GM23338 (cell line): ENCODE measurements at regions not wholly inside any gene's neighbourhood (a gene's known extent, or its start where the extent isn't known, plus 50 kb on each side); places are given as distances from the start of the nearest gene placed in this dataset.
"Not testable (repeated sequence)": the region's sequence is repeated elsewhere in the genome, so short reads cannot be mapped to it uniquely, and the experiment has no call there.

ENCODE experiments used
- ATAC-seq: fragments of 200-7000 bp; cut with Tn5 transposase; 3 replicates; pipeline ENCODE4 v1.9.1; 2020
- DNase-seq: peaks from one replicate; pipeline ENCODE4 v3.0.0-alpha.2; 2015; ENCODE audit warnings: low spot score
- H2AFZ ChIP-seq: fragments of 200-600 bp; sonication (generic); 2 replicates; pipeline ENCODE4 v1.8.0; 2016; ENCODE audit warnings: antibody characterized with exemption, mild to moderate bottlenecking, moderate library complexity
- H3F3A ChIP-seq: fragments of 200-600 bp; sonication (generic); replicated peaks from 2 replicates; pipeline ENCODE4 v1.8.0; 2017; ENCODE audit warnings: antibody characterized with exemption, mixed run types, low read depth
- H3K27ac ChIP-seq: fragments of 200-600 bp; sonication (generic); 2 replicates; pipeline ENCODE4 v1.6.1; 2016; ENCODE audit warnings: low read depth
- H3K27me3 ChIP-seq: fragments of 200-600 bp; sonication (generic); 2 replicates; pipeline ENCODE4 v1.8.0; 2016; ENCODE audit warnings: mild to moderate bottlenecking, mixed run types, moderate library complexity; ENCODE audit not compliant: insufficient read depth
- H3K36me3 ChIP-seq: fragments of 200-600 bp; sonication (generic); 2 replicates; pipeline ENCODE4 v1.8.0; 2016; ENCODE audit warnings: mild to moderate bottlenecking; ENCODE audit not compliant: insufficient read depth
- H3K4me1 ChIP-seq: fragments of 200-600 bp; sonication (generic); 2 replicates; pipeline ENCODE4 v1.8.0; 2016; ENCODE audit warnings: mild to moderate bottlenecking, moderate library complexity; ENCODE audit not compliant: insufficient read depth
- H3K4me2 ChIP-seq: fragments of 200-600 bp; sonication (generic); 2 replicates; pipeline ENCODE4 v1.7.1; 2017; ENCODE audit warnings: mixed run types
- H3K4me3 ChIP-seq: fragments of 200-600 bp; sonication (generic); 2 replicates; pipeline ENCODE4 v1.6.1; 2016; ENCODE audit warnings: mixed run types
- H3K79me2 ChIP-seq: fragments of 200-600 bp; sonication (generic); replicated peaks from 2 replicates; pipeline ENCODE4 v1.8.0; 2017; ENCODE audit warnings: mild to moderate bottlenecking; ENCODE audit not compliant: insufficient read depth
- H3K9me2 ChIP-seq: fragments of 200-600 bp; sonication (generic); 2 replicates; pipeline ENCODE4 v1.8.0; 2017; ENCODE audit not compliant: insufficient read depth
- H4K20me1 ChIP-seq: fragments of 200-600 bp; sonication (generic); replicated peaks from 2 replicates; pipeline ENCODE4 v1.8.0; 2017; ENCODE audit warnings: mild to moderate bottlenecking; ENCODE audit not compliant: insufficient read depth
- H3K27ac Mint-ChIP-seq: 2 replicates; pipeline ENCODE4 v1.8.0; 2020; ENCODE audit warnings: inconsistent platforms, mild to moderate bottlenecking, moderate library complexity, mixed read lengths
- H3K27me3 Mint-ChIP-seq: 3 replicates; pipeline ENCODE4 v1.8.0; 2022; ENCODE audit warnings: low read depth, mild to moderate bottlenecking, moderate library complexity, mixed read lengths, inconsistent platforms; ENCODE audit not compliant: insufficient read depth, poor library complexity
- H3K36me3 Mint-ChIP-seq: 3 replicates; pipeline ENCODE4 v1.8.0; 2021; ENCODE audit warnings: low read depth, mild to moderate bottlenecking, inconsistent platforms, moderate library complexity, mixed read lengths
- H3K4me1 Mint-ChIP-seq: 3 replicates; pipeline ENCODE4 v1.8.0; 2020; ENCODE audit warnings: mild to moderate bottlenecking, inconsistent platforms, mixed read lengths
- H3K4me3 Mint-ChIP-seq: 3 replicates; pipeline ENCODE4 v1.8.0; 2021; ENCODE audit warnings: moderate library complexity, mild to moderate bottlenecking, inconsistent platforms, mixed read lengths
- H3K9me3 Mint-ChIP-seq: 3 replicates; pipeline ENCODE4 v1.8.0; 2020; ENCODE audit warnings: moderate library complexity, mild to moderate bottlenecking, inconsistent platforms, mixed read lengths

DNA sequence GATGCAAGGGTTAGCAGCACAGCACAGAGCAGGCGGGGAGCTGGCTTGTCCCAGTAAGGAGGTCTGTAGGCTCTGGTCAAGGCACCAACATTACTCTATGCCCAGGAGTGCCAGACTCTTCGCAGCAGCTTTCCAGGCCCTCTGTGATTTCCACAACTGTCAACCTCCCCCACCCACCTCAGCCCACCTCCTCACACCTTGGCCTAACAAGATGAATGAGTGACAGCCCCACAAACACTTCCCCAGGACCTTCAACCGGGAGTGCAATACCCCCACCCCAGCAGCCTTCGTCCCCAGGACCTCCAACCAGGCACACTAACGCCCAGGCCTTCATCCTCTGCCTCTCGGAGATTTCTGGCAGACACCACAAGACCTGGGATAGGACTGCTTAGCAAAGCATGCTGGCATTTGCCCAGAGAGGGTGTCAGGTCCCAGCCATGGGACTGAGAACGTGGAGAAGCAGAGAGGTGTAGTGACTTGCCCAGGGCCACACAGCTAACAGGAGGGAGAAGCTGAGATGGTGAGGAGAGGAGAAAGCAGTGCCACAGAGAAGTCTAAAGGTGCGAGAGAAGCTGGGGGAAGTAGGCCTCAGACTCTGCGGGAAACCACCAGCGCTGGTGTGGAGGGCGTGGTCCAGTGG, 73.4 kb downstream of the KCNJ18 start:
- H3K4me1 Mint-ChIP-seq, H3K4me3 ChIP-seq, ATAC-seq, H4K20me1 ChIP-seq, H3K27me3 Mint-ChIP-seq, H3K4me2 ChIP-seq, H3K4me3 Mint-ChIP-seq, H3K9me2 ChIP-seq, H3F3A ChIP-seq, H3K27ac ChIP-seq, H2AFZ ChIP-seq, H3K36me3 ChIP-seq, DNase-seq, H3K27me3 ChIP-seq, H3K79me2 ChIP-seq, H3K27ac Mint-ChIP-seq, H3K4me1 ChIP-seq: not testable (repeated sequence)
- H3K9me3 Mint-ChIP-seq: peaks cover 91% of the 10 kb centered on the region
- H3K36me3 Mint-ChIP-seq: peaks cover 26% of the 10 kb centered on the region

DNA sequence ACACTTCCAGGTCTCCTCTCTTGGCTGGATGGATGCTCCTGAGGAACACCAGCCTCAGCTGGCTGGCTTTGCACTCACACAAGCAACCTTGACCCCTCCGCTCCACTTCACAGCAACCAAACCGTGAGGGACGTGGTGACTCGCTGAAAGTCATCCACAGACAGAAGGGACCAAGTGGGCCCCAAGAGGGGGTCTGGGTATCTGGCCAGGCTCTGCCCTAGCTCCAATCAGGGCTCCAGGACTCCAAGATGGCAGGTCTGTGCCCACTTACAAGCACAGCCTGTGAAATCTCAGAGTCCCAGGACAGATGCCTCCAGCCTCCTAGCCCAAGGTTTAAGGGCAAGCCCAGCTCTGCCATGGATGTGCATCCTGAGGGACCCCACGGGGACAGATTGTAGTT, 74.2 kb downstream of the KCNJ18 start:
- DNase-seq, H3K27me3 ChIP-seq, ATAC-seq, H3K4me3 ChIP-seq, H3K27ac ChIP-seq, H3K36me3 ChIP-seq, H3K4me1 ChIP-seq, H3F3A ChIP-seq, H3K4me3 Mint-ChIP-seq, H3K4me2 ChIP-seq, H3K27ac Mint-ChIP-seq, H3K79me2 ChIP-seq, H3K4me1 Mint-ChIP-seq, H4K20me1 ChIP-seq, H2AFZ ChIP-seq, H3K27me3 Mint-ChIP-seq, H3K9me2 ChIP-seq: not testable (repeated sequence)
- peaks cover 86% of the 10 kb centered on the region for H3K9me3 Mint-ChIP-seq
- H3K36me3 Mint-ChIP-seq: peaks cover 26% of the 10 kb centered on the region

DNA sequence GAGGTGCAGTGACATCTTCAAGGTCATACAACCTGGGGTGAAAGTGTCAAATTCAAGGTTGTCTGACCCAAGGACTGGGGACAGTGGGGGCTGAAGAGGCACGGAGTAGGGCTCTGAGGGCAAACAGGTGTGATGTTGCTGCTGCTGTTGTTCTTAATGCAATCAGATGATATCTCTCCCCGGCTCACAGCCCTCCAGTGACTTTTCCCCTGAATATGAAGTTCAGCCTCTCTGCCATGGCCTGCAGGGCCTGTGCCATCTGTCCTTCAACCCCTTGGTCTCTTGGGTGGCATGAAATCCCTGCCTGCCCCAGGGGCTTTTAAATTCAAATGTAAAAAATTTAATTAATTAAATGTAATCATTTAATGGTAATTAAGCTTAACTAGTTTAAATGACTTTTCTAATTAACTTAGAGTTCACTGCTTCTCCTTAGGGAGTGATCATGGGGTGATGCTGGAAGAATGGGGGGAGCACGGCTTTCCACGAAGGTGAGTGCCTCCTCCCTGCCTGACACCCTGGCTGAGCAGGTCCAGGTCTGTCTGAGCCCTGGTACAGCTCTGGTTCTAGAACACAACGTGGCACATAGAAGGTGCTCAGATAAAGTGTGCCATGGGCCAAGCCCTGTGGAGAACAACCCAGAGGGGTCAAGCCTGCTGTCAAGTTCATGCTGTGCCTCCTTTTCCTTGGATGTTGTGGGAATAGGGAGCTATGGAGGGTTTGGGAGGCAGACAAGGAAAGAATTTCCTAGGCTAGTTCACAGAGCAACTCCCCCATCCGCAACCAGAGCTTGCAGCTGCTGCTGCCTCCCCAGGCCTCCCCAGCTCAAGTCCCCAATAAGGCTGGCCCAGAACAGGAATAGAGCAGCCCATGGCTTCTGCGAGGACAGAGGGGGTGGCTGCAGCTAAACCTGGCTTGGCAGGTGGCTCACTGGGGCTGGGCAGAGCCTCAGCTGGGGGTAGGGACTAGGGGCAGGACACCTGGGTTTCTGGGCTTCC, 75.1 kb downstream of the KCNJ18 start:
- DNase-seq, H3K27me3 Mint-ChIP-seq, H3K79me2 ChIP-seq, H3K27ac Mint-ChIP-seq, H3K36me3 ChIP-seq, H3K4me2 ChIP-seq, H3K4me1 Mint-ChIP-seq, H3K27me3 ChIP-seq, H3F3A ChIP-seq, H4K20me1 ChIP-seq, H3K4me3 Mint-ChIP-seq, H3K4me1 ChIP-seq, H2AFZ ChIP-seq, H3K27ac ChIP-seq, H3K4me3 ChIP-seq, H3K9me2 ChIP-seq, ATAC-seq: not testable (repeated sequence)
- H3K9me3 Mint-ChIP-seq: peaks cover 81% of the 10 kb centered on the region
- H3K36me3 Mint-ChIP-seq: peaks cover 23% of the 10 kb centered on the region

DNA sequence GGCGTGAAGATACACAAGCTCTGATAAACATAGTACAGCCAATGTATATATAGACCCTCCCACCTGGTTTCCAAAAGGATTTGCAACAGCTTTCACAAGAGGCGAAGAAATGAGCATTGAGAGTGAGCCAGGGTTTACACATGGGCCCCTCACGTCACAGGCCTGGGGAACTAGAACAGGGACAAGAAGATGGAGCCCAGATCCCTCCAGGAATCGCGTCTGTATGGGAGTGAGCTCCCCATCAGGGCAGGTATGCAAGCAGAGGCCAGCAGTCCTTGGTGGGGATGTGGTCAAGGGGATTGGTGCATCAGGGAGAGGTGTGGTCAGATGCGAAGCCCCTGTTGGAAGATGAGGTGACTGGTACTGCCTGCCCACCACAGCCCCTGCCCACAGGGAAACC, 75.9 kb downstream of the KCNJ18 start:
- not testable (repeated sequence) for H4K20me1 ChIP-seq, H3K4me2 ChIP-seq, H3K9me2 ChIP-seq, H3K4me3 Mint-ChIP-seq, H3K36me3 ChIP-seq, H2AFZ ChIP-seq, H3K27ac Mint-ChIP-seq, H3K4me1 Mint-ChIP-seq, DNase-seq, H3K27me3 ChIP-seq, H3K4me3 ChIP-seq, H3K27ac ChIP-seq, H3K79me2 ChIP-seq, H3F3A ChIP-seq, H3K4me1 ChIP-seq, ATAC-seq, H3K27me3 Mint-ChIP-seq
- Mint-ChIP-seq H3K36me3 (peaks cover 23% of the 10 kb centered on the region), H3K9me3 (peaks cover 81% of the 10 kb centered on the region)

DNA sequence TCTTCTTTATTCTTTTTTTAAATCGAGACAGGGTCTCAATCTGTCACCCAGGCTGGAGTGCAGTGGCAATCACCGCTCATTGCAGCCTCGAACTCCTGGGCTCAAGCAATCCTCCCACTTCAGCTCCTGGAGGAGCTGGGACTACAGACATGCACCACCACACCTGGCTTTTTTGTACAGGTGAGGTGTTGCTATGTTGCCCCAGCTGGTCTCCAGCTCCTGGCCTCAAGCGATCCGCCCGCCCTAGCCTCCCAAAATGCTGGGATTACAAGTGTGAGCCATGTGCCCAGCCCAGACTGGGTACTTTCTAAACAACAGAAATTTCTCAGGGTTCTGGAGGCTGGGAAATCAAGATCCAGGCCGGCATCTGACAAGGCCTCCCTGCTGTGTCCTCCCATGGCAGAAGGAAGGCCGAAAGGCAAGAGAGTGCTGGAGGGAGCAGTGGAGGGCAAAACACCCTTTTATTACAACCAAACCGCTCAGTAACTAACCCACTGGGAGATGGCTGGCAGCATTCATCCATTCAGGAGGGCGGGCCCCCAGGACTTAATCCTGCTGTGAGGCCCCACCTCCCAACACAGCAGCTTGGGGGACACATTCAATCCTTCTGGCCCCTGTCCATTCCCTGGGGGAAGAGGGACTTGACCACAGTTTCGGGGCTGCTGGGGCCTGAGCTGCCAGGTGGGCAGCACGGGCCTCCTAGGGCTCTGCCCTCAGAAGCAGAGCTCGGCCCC, 76.6 kb downstream of the KCNJ18 start:
- not testable (repeated sequence) for H2AFZ ChIP-seq, H3K4me1 ChIP-seq, H3K27ac Mint-ChIP-seq, H3K27me3 Mint-ChIP-seq, H3K36me3 ChIP-seq, H3K9me2 ChIP-seq, H3K27ac ChIP-seq, H3K27me3 ChIP-seq, H3K4me3 ChIP-seq, H3K4me1 Mint-ChIP-seq, H3K79me2 ChIP-seq, H3F3A ChIP-seq, H3K4me2 ChIP-seq, ATAC-seq, H4K20me1 ChIP-seq, H3K4me3 Mint-ChIP-seq, DNase-seq
- H3K9me3 Mint-ChIP-seq: peaks cover 81% of the 10 kb centered on the region
- H3K36me3 Mint-ChIP-seq: peaks cover 23% of the 10 kb centered on the region

DNA sequence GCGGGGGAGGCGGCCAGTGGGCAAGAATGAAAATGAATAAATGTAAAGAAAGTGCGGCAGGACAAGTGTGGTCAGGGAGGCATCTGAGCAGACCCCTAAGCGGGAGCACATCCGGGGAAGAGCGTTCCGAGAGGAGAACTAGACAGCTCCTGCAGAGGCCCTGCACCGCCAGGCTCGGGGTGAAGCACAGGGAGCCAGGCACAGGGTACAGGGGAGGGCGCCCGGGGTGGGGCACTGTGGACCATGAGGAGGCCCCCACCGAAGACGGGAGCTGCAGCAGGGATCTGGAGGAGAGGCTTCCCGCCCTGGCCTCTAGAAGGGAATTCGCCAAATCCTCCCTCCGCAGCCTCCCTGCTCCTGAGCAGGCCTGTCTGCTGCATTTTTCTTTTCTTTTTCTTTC, 77.5 kb downstream of the KCNJ18 start:
- not testable (repeated sequence) for H3K4me3 Mint-ChIP-seq, H3K9me2 ChIP-seq, H3F3A ChIP-seq, H3K4me2 ChIP-seq, H3K79me2 ChIP-seq, H2AFZ ChIP-seq, H3K4me1 ChIP-seq, H4K20me1 ChIP-seq, H3K4me1 Mint-ChIP-seq, H3K27ac Mint-ChIP-seq, H3K4me3 ChIP-seq, H3K27ac ChIP-seq, ATAC-seq, H3K36me3 ChIP-seq, H3K27me3 Mint-ChIP-seq, DNase-seq, H3K27me3 ChIP-seq
- Mint-ChIP-seq H3K9me3 (peaks cover 81% of the 10 kb centered on the region), H3K36me3 (peaks cover 22% of the 10 kb centered on the region)
